Suprapubic skin (tissue), 4 donors: ENCODE measurements at regions not wholly inside any gene's neighbourhood (a gene's known extent, or its start where the extent isn't known, plus 50 kb on each side); places are given as distances from the start of the nearest gene placed in this dataset.
"Not testable (repeated sequence)": the region's sequence is repeated elsewhere in the genome, so short reads cannot be mapped to it uniquely, and the experiment has no call there.

ENCODE experiments used
- DNase-seq, 2 donors: peaks; one replicate each; pipeline ENCODE4 v3.0.0-alpha.2; 2019; ENCODE audit warnings: low spot score in 2 of 2
- H3K27ac ChIP-seq: fragments of 200-600 bp; sonication (generic); one replicate; pipeline ENCODE4 v1.5.1; 2019
- H3K27me3 ChIP-seq: fragments of 200-600 bp; sonication (generic); one replicate; pipeline ENCODE4 v1.5.1; 2019
- H3K36me3 ChIP-seq: fragments of 200-600 bp; sonication (generic); one replicate; pipeline ENCODE4 v1.5.1; 2019
- H3K4me1 ChIP-seq: fragments of 200-600 bp; sonication (generic); one replicate; pipeline ENCODE4 v1.5.1; 2019
- H3K4me3 ChIP-seq: fragments of 200-600 bp; sonication (generic); one replicate; pipeline ENCODE4 v1.5.1; 2019; ENCODE audit warnings: mild to moderate bottlenecking
- H3K9me3 ChIP-seq: fragments of 200-600 bp; sonication (generic); one replicate; pipeline ENCODE4 v1.5.1; 2019
- CTCF ChIP-seq, 2 donors: fragments of 200-600 bp in 1 of 2; fragments of 450-650 bp in 1 of 2; sonication (generic) in 1 of 2; IDR thresholded peaks; one replicate each; pipeline ENCODE4 v1.5.1; 2016 to 2019; ENCODE audit warnings: antibody characterized with exemption in 2 of 2, mild to moderate bottlenecking in 1 of 2, moderate library complexity in 1 of 2
- EP300 ChIP-seq: sonication (generic); formaldehyde crosslinking; IDR thresholded peaks from one replicate; pipeline ENCODE4 v1.6.1; 2017; ENCODE audit warnings: antibody characterized with exemption
- POLR2A ChIP-seq, 2 donors: fragments of 450-650 bp; IDR thresholded peaks; one replicate each; pipeline ENCODE4 v1.6.1; 2017; ENCODE audit warnings: antibody characterized with exemption in 2 of 2, mild to moderate bottlenecking in 2 of 2, moderate library complexity in 2 of 2
- POLR2AphosphoS5 ChIP-seq, 3 donors: sonication (generic); formaldehyde crosslinking; IDR thresholded peaks; one replicate each; pipeline ENCODE4 v1.6.1; 2017; ENCODE audit warnings: antibody characterized with exemption in 3 of 3
- WGBS: methylation state at CpG from one replicate; pipeline ENCODE4 v1.1.5; 2018; 5-methylcytosine and 5-hydroxymethylcytosine counted together

GRCh38 chr3:139227827-139228226, 116.0 kb upstream of the MRPS22 start:
- TF ChIP-seq POLR2AphosphoS5 (IDR thresholded peaks at IDR 0.05) (no peak), EP300 (no peak), POLR2A (IDR thresholded peaks at IDR 0.05) (no peak), CTCF (IDR thresholded peaks at IDR 0.05) (no peak)
- H3K27me3 ChIP-seq = no peaks in the 10 kb centered on the region
- peaks cover 6% of the 10 kb centered on the region for H3K4me1 ChIP-seq
- H3K4me3 ChIP-seq = no peak overlapping the region
- no peaks in the 10 kb centered on the region for H3K9me3 ChIP-seq
- DNase-seq = no peak
- no peaks in the 10 kb centered on the region for H3K36me3 ChIP-seq
- H3K27ac ChIP-seq = no peak overlapping the region
- 26% methylated on average over 4 of the region's 4 CpGs for WGBS

GRCh38 chr3:139230391-139230790, 113.4 kb upstream of the MRPS22 start:
- Histone ChIP-seq H3K36me3 (no peaks in the 10 kb centered on the region), H3K27ac (no peak overlapping the region), H3K4me1 (peaks cover 6% of the 10 kb centered on the region), H3K4me3 (no peak overlapping the region), H3K27me3 (no peaks in the 10 kb centered on the region), H3K9me3 (no peaks in the 10 kb centered on the region)
- no peak for DNase-seq
- TF ChIP-seq CTCF (IDR thresholded peaks at IDR 0.05) (no peak), POLR2AphosphoS5 (IDR thresholded peaks at IDR 0.05) (no peak), EP300 (no peak), POLR2A (IDR thresholded peaks at IDR 0.05) (no peak)
- 70% methylated on average over 8 of the region's 8 CpGs for WGBS

DNA sequence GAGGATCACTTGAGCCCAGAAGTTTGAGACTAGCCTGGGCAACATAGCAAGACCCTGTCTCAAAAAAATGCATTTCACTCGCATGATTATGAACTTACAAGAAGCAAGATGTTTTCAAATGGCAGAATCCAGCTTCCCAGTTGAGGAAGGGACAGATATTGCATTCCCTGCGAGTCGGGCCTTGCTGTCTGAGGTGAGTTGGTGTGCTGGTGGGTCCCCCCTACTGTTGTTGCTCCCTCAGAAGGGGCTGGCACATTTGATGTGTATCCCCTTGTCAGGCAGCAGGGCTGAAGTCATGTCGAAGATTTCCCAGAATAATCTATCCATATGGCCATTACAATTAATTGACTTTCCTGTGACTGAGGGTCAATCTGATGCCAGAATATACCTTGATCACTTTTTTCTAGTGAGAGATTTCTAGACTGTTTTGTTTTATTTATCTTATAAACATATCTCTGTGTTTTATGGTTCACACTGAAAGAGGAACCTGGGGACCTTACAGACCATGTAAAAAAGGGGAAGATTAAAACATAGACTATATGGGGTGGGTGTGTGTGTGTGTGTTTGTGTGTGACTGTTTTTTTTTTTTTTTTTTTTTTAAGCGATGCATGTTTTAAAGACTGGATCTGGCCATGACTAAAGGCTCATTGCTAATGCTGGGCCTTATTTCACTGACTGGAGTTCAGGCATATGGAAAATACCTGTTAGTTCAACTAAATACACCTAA, 112.1 kb upstream of the MRPS22 start:
- 84% methylated on average over 5 of the region's 5 CpGs for WGBS
- no peaks in the 10 kb centered on the region for H3K36me3 ChIP-seq
- H3K4me1 ChIP-seq = peaks cover 6% of the 10 kb centered on the region
- TF ChIP-seq CTCF (IDR thresholded peaks at IDR 0.05) (no peak), POLR2A (IDR thresholded peaks at IDR 0.05) (no peak), EP300 (no peak), POLR2AphosphoS5 (IDR thresholded peaks at IDR 0.05) (no peak)
- no peaks in the 10 kb centered on the region for H3K27me3 ChIP-seq
- no peak overlapping the region for H3K4me3 ChIP-seq
- no peak for DNase-seq
- no peak overlapping the region for H3K27ac ChIP-seq
- no peaks in the 10 kb centered on the region for H3K9me3 ChIP-seq

DNA sequence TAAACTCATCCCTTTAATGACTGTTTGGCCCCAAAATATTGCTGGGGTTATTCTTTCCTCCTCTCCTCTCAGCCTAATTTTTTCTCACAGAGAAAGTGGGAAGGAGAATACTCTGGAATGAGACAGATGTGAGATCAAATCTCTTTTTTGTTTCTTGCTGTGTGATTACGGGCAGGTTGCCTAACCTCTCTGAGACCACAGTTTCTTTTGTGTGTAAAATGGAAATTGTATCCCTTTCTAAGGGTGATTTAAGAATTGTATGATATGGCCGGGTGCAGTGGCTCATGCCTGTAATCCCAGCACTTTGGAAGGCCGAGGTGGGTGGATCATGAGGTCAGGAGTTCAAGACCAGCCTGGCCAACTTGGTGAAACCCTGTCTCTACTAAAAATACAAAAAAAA, 111.5 kb upstream of the MRPS22 start:
- H3K27ac ChIP-seq, H3K27me3 ChIP-seq: not testable (repeated sequence)
- 97% methylated on average over 3 of the region's 3 CpGs for WGBS

GRCh38 chr3:139234491-139234890, 109.3 kb upstream of the MRPS22 start:
- WGBS = 63% methylated on average over 3 of the region's 3 CpGs
- TF ChIP-seq EP300 (no peak), CTCF (IDR thresholded peaks at IDR 0.05) (no peak), POLR2AphosphoS5 (IDR thresholded peaks at IDR 0.05) (no peak), POLR2A (IDR thresholded peaks at IDR 0.05) (no peak)
- Histone ChIP-seq H3K9me3 (no peaks in the 10 kb centered on the region), H3K27ac (no peak overlapping the region), H3K4me3 (no peak overlapping the region), H3K27me3 (no peaks in the 10 kb centered on the region), H3K4me1 (no peaks in the 10 kb centered on the region), H3K36me3 (no peaks in the 10 kb centered on the region)
- no peak for DNase-seq

More for the DNA sequence above, 111.5 kb upstream of the MRPS22 start:
- not testable (repeated sequence) for H3K4me1 ChIP-seq, DNase-seq, H3K9me3 ChIP-seq, H3K36me3 ChIP-seq, H3K4me3 ChIP-seq

DNA sequence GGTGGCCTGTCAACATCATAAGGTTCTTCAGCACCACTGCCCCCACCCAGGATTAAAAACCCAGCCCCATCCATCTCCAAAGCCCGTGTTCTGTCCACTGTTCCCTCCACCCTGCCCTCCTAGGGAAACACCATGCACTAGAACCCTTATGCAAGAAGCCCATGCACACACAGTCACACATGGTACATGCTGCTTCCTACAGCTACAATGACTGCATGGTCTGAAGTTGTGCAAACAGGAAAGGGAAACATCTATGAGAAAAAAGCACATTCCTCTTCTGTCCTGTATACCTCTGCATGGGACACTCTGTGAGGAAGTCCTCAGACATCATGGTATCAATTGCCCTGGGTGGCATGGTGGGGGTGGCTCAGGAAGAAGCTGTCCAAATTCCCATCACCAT, 108.6 kb upstream of the MRPS22 start:
- 67% methylated on average over 1 of the region's 1 CpG for WGBS

More for the DNA sequence above, 108.6 kb upstream of the MRPS22 start:
- Histone ChIP-seq H3K27ac (no peak overlapping the region), H3K9me3 (no peaks in the 10 kb centered on the region), H3K27me3 (no peaks in the 10 kb centered on the region), H3K4me3 (no peak overlapping the region), H3K4me1 (no peaks in the 10 kb centered on the region), H3K36me3 (no peaks in the 10 kb centered on the region)
- DNase-seq = no peak
- TF ChIP-seq POLR2AphosphoS5 (IDR thresholded peaks at IDR 0.05) = no peak
- no peak for TF ChIP-seq CTCF (IDR thresholded peaks at IDR 0.05)
- no peak for TF ChIP-seq EP300
- no peak for TF ChIP-seq POLR2A (IDR thresholded peaks at IDR 0.05)
